Upper lobe of left lung (tissue), 6 donors: ENCODE measurements at regions not wholly inside any gene's neighbourhood (a gene's known extent, or its start where the extent isn't known, plus 50 kb on each side); places are given as distances from the start of the nearest gene placed in this dataset.
A peak's percentile ranks its signal among the peaks of the same experiment; 100 is the strongest.

ENCODE experiments used
- ATAC-seq, 2 donors: fragments of 200-7000 bp; cut with Tn5 transposase; one replicate each; pipeline ENCODE4 v1.9.1; 2022; ENCODE audit warnings: mild to moderate bottlenecking in 2 of 2, moderate library complexity in 2 of 2; ENCODE audit not compliant: low FRiP score in 2 of 2
- DNase-seq, 2 donors: peaks; one replicate each; pipeline ENCODE4 v3.0.0-alpha.2; 2019 to 2020
- H3K27ac ChIP-seq, 4 donors: fragments of 200-600 bp; sonication (generic); one replicate each; pipeline ENCODE4 v1.5.1; 2016 to 2019
- H3K27me3 ChIP-seq, 4 donors: fragments of 200-600 bp; sonication (generic); one replicate each; pipeline ENCODE4 v1.5.1; 2017 to 2019
- H3K36me3 ChIP-seq, 4 donors: fragments of 200-600 bp; sonication (generic); one replicate each; pipeline ENCODE4 v1.5.1; 2016 to 2019
- H3K4me1 ChIP-seq, 4 donors: fragments of 200-600 bp; sonication (generic); one replicate each; pipeline ENCODE4 v1.5.1; 2018 to 2019
- H3K4me3 ChIP-seq, 4 donors: fragments of 200-600 bp; sonication (generic); one replicate each; pipeline ENCODE4 v1.5.1; 2017 to 2019; ENCODE audit warnings: mild to moderate bottlenecking in 2 of 4, moderate library complexity in 1 of 4
- H3K9me3 ChIP-seq, 4 donors: fragments of 200-600 bp; sonication (generic); one replicate each; pipeline ENCODE4 v1.5.1; 2018 to 2019
- CTCF ChIP-seq, 6 experiments: fragments of 450-650 bp in 4 of 6; fragments of 200-600 bp in 2 of 6; sonication (generic) in 2 of 6; IDR thresholded peaks; one replicate each; pipeline ENCODE4 v1.5.1; 2016 to 2019; ENCODE audit warnings: antibody characterized with exemption in 6 of 6
- EP300 ChIP-seq, 4 donors: sonication (generic); formaldehyde crosslinking; IDR thresholded peaks; one replicate each; pipeline ENCODE4 v1.5.1; 2017; ENCODE audit warnings: antibody characterized with exemption in 4 of 4, control low read depth in 2 of 4
- POLR2A ChIP-seq, 4 donors: fragments of 450-650 bp; IDR thresholded peaks; one replicate each; pipeline ENCODE4 v1.5.1; 2016 to 2017; ENCODE audit warnings: antibody characterized with exemption in 4 of 4, mild to moderate bottlenecking in 2 of 4
- POLR2AphosphoS5 ChIP-seq, 2 donors: sonication (generic); formaldehyde crosslinking; IDR thresholded peaks; one replicate each; pipeline ENCODE4 v1.5.1; 2017; ENCODE audit warnings: antibody characterized with exemption in 2 of 2
- WGBS, 2 donors: methylation state at CpG; one replicate each; pipeline ENCODE4 v1.1.5; 2017 to 2018; 5-methylcytosine and 5-hydroxymethylcytosine counted together
- donor health status: DM: no; HTN: no; CAD: no; lungs with moderate emphysema.
- donor health status: DM: no; HTN: yes; CAD: no; lungs with severe emphysema.

- H3K36me3 ChIP-seq = no peaks in the 10 kb centered on the region
- H3K9me3 ChIP-seq = no peaks in the 10 kb centered on the region
- H3K4me1 ChIP-seq = no peaks in the 10 kb centered on the region
- H3K4me3 ChIP-seq = no peak overlapping the region
- TF ChIP-seq POLR2A (IDR thresholded peaks at IDR 0.05) (no peak), POLR2AphosphoS5 (IDR thresholded peaks at IDR 0.05) (no peak), EP300 (IDR thresholded peaks at IDR 0.05) (no peak), CTCF (IDR thresholded peaks at IDR 0.05) (no peak)
- no peak for ATAC-seq
- H3K27ac ChIP-seq = no peak overlapping the region
- 78 to 81% methylated on average over 2 of the region's 2 CpGs for WGBS, 2 donors
- H3K27me3 ChIP-seq = no peaks in the 10 kb centered on the region
- DNase-seq = no peak
Measured at GRCh38 chr9:82412586-82413305, 424.2 kb downstream of the SPATA31D1 start.

DNA sequence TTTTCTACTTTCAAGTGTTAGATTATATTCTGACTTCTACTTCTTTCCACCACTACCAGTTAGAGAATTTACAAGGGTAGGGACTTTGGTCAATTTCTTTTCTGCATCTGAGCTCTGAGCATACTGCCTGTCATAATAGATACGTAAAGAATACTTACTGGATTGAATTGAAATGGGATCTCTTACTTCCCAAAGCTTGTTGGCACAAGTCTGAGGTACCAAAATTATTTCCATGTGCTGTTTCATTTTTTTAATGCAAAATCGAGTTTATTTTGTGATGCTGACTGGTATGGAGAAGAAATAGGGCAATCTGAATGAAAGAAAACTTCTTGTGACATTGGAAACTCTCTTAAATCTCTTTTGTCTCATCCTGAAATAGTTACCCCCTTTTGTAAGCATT is 428.9 kb downstream of the SPATA31D1 start:
- ATAC-seq (no peak), DNase-seq (no peak)
- TF ChIP-seq POLR2A (IDR thresholded peaks at IDR 0.05) (no peak), EP300 (IDR thresholded peaks at IDR 0.05) (no peak), POLR2AphosphoS5 (IDR thresholded peaks at IDR 0.05) (no peak), CTCF (IDR thresholded peaks at IDR 0.05) (no peak)
- H3K27ac ChIP-seq = no peak overlapping the region
- no peak overlapping the region for H3K4me3 ChIP-seq
- H3K36me3 ChIP-seq = no peaks in the 10 kb centered on the region
- H3K9me3 ChIP-seq = no peaks in the 10 kb centered on the region
- H3K4me1 ChIP-seq = no peaks in the 10 kb centered on the region
- no peaks in the 10 kb centered on the region for H3K27me3 ChIP-seq
- 83 to 90% methylated on average over 2 of the region's 2 CpGs for WGBS, 2 donors

DNA sequence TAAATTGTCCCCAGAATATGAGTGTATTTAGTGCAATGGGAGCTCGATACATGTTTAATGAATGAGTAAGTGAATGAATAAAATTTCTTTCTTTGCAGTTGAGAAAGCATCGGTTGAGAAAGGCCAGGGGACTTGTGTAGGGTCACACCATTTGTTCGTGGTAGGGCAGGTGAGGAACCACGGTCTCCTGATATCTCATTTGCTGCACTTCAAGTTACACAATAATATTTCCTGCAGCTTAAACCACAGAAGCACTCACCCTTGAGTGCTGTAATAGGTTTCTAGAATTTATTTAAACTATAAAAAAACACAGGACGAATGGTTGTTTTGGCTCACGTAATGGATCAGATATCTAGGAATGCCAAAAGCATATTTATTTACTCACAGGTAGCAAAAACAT is 429.8 kb downstream of the SPATA31D1 start:
- TF ChIP-seq CTCF (IDR thresholded peaks at IDR 0.05) = no peak
- TF ChIP-seq EP300 (IDR thresholded peaks at IDR 0.05) = peak in 1 of 4 donors; percentile 29
- TF ChIP-seq POLR2AphosphoS5 (IDR thresholded peaks at IDR 0.05) = no peak
- TF ChIP-seq POLR2A (IDR thresholded peaks at IDR 0.05) = no peak
- H3K27ac ChIP-seq = no peak overlapping the region
- no peaks in the 10 kb centered on the region for H3K27me3 ChIP-seq
- 41 to 60% methylated on average over 6 of the region's 6 CpGs for WGBS, 2 donors
- no peaks in the 10 kb centered on the region for H3K36me3 ChIP-seq
- H3K4me1 ChIP-seq = no peaks in the 10 kb centered on the region
- ATAC-seq (no peak), DNase-seq (no peak)
- no peak overlapping the region for H3K4me3 ChIP-seq
- no peaks in the 10 kb centered on the region for H3K9me3 ChIP-seq

DNA sequence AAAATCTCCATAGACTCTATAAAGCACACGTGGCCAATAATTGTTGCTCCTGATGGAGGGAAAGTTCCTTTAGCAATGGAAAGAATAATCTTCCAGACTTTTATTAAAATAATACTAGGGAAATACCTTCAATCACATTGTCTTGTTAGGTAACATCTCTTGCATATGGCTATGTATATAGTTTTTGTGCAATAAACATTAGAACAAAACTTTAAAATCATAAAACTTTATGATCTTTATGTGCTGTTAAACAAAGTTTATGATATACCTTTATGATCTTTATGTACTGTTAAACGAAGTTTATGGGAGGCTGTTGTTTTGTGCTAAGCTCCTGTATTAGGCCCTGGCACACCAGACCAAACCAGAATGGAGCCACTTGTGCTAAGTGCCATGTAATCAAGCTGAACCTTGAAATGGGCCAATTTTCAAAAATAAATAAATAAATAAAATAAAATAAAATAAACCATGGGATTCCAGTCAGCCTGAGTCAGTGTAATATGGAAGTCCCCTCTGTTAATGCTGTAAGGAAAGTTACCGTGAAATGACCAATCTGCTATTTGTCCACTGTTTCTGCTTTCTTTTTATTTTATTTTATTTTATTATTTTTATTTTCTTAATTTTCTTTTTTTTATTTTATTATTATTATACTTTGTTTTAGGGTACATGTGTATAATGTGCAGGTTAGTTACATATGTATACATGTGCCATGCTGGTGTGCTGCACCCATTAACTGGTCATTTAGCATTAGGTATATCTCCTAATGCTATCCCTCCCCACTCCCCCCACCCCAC is 431.3 kb downstream of the SPATA31D1 start:
- ATAC-seq (no peak), DNase-seq (no peak)
- Histone ChIP-seq H3K36me3 (no peaks in the 10 kb centered on the region), H3K4me3 (no peak overlapping the region), H3K27ac (no peak overlapping the region), H3K27me3 (no peaks in the 10 kb centered on the region), H3K9me3 (no peaks in the 10 kb centered on the region), H3K4me1 (no peaks in the 10 kb centered on the region)
- TF ChIP-seq POLR2A (IDR thresholded peaks at IDR 0.05) (no peak), CTCF (IDR thresholded peaks at IDR 0.05) (no peak), EP300 (IDR thresholded peaks at IDR 0.05) (no peak), POLR2AphosphoS5 (IDR thresholded peaks at IDR 0.05) (no peak)
- 83 to 91% methylated on average over 3 of the region's 3 CpGs for WGBS, 2 donors
